K562 (cell line): ENCODE measurements at regions not wholly inside any gene's neighbourhood (a gene's known extent, or its start where the extent isn't known, plus 50 kb on each side); places are given as distances from the start of the nearest gene placed in this dataset.

Source experiments
- ATAC-seq: fragments of 200-7000 bp; cut with Tn5 transposase; 3 replicates; pipeline ENCODE4 v1.9.1; 2020; ENCODE audit warnings: moderate library complexity
- BruUV-seq: library from RNA; stranded (reverse); fragments of 400-500 nt; replicated peaks from 2 replicates; lab custom pipeline; 2021; lab: Mats Ljungman, UMichigan
- CTCF ChIA-PET: fragments of 300-600 bp; formaldehyde crosslinking; extraction: SDS; loops from one replicate; lab custom pipeline; 2021; ENCODE audit warnings: low intra/inter-chr PET ratio; lab: Yijun Ruan, JAX
- POLR2A ChIA-PET: fragments of 300-600, 350-650 bp; sonication (Branson Sonifier 250); formaldehyde crosslinking; extraction: SDS; loops from one replicate; lab custom pipeline; 2021; ENCODE audit warnings: antibody characterized with exemption, inconsistent platforms; lab: Yijun Ruan, JAX
- DNase-seq, 4 experiments: peaks; one replicate each; pipeline versions ENCODE4 v3.0.0 to v3.0.0-alpha.2; 2011 to 2018; ENCODE audit warnings: low spot score in 3 of 4, mixed read lengths in 3 of 4; ENCODE audit errors: extremely low read depth in 1 of 4
- FAIRE-seq: peaks from 2 replicates; lab custom pipeline; 2011; peaks lifted over from hg19 to GRCh38; lab: Jason Lieb, UNC
- H2AFZ ChIP-seq: 2 replicates; pipeline ENCODE4 v1.6.0; 2011; ENCODE audit warnings: low read depth, low read length, control low read depth, inconsistent platforms
- H3K27ac ChIP-seq: fragments of 200-600 bp; 3 replicates; pipeline ENCODE4 v1.8.0; 2011; ENCODE audit warnings: low read depth, mild to moderate bottlenecking, control low read depth, inconsistent platforms, low read length, moderate library complexity, mixed read lengths; ENCODE audit errors: extremely low read depth
- H3K27me3 ChIP-seq, 2 experiments: fragments of 300-600 bp in 1 of 2; 2 replicates in 1 of 2; 3 replicates in 1 of 2; pipeline versions ENCODE4 v1.6.0 to v1.8.0; 2011; ENCODE audit warnings: inconsistent platforms in 2 of 2, low read length in 2 of 2, mild to moderate bottlenecking in 1 of 2, mixed read lengths in 1 of 2, moderate library complexity in 1 of 2; ENCODE audit not compliant: control insufficient read depth in 2 of 2, insufficient read depth in 2 of 2
- H3K36me3 ChIP-seq: fragments of 300-600 bp; 3 replicates; pipeline ENCODE4 v1.8.0; 2011; ENCODE audit warnings: mild to moderate bottlenecking, low read length, inconsistent platforms; ENCODE audit not compliant: control insufficient read depth, insufficient read depth
- H3K4me1 ChIP-seq, 2 experiments: fragments of 200-600 bp in 1 of 2; replicated peaks in 1 of 2; 2 replicates in 1 of 2; 3 replicates in 1 of 2; pipeline versions ENCODE4 v1.5.1 to v1.8.0; 2011; ENCODE audit warnings: inconsistent platforms in 2 of 2, low read length in 2 of 2, mild to moderate bottlenecking in 1 of 2, mixed read lengths in 1 of 2, moderate library complexity in 1 of 2; ENCODE audit not compliant: control insufficient read depth in 2 of 2, insufficient read depth in 2 of 2
- H3K4me2 ChIP-seq: 2 replicates; pipeline ENCODE4 v1.6.1; 2011; ENCODE audit warnings: low read length, control low read depth, inconsistent platforms, mixed read lengths; ENCODE audit not compliant: insufficient read depth
- H3K4me3 ChIP-seq: fragments of 200-600 bp; sonication (generic), shearing (Covaris generic); 2 replicates; pipeline ENCODE4 v1.5.1; 2016; ENCODE audit warnings: control low read depth, inconsistent platforms
- H3K79me2 ChIP-seq: fragments of 200-600 bp; 3 replicates; pipeline ENCODE4 v1.8.0; 2011; ENCODE audit warnings: low read length, inconsistent platforms; ENCODE audit not compliant: control insufficient read depth, insufficient read depth
- H3K9ac ChIP-seq, 2 experiments: 2 replicates each; pipeline versions ENCODE4 v1.6.0 to v1.6.1; 2011; ENCODE audit warnings: low read depth in 2 of 2, low read length in 2 of 2, control low read depth in 1 of 2, inconsistent platforms in 1 of 2, mild to moderate bottlenecking in 1 of 2, mixed read lengths in 1 of 2; ENCODE audit not compliant: insufficient read depth in 1 of 2
- H3K9me1 ChIP-seq: one replicate; pipeline ENCODE4 v1.6.0; 2011; ENCODE audit warnings: inconsistent platforms, mild to moderate bottlenecking, low read length, moderate library complexity; ENCODE audit not compliant: control insufficient read depth, insufficient read depth
- H3K9me3 ChIP-seq: replicated peaks from 2 replicates; pipeline ENCODE4 v1.5.1; 2011; ENCODE audit warnings: low read depth, low read length, inconsistent platforms; ENCODE audit not compliant: control insufficient read depth, insufficient read depth
- H4K20me1 ChIP-seq: replicated peaks from 2 replicates; pipeline ENCODE4 v1.6.1; 2011; ENCODE audit warnings: low read length, inconsistent platforms, mixed read lengths; ENCODE audit not compliant: control insufficient read depth, insufficient read depth
- ARID4B ChIP-seq: sonication (generic); formaldehyde crosslinking; IDR thresholded peaks from 2 replicates; pipeline ENCODE4 v1.8.0; 2022; ENCODE audit warnings: mild to moderate bottlenecking, missing genetic modification reagents
- JUNB ChIP-seq: fragments of 450-650 bp; formaldehyde crosslinking; conservative IDR thresholded peaks from 2 replicates; pipeline ENCODE4 v1.4.0; 2020; ENCODE audit warnings: mild to moderate bottlenecking
- PTRF ChIP-seq: fragments of 450-650 bp; IDR thresholded peaks from 2 replicates; pipeline ENCODE4 v1.6.1; 2016; ENCODE audit warnings: mild to moderate bottlenecking, missing genetic modification characterization, missing compliant biosample characterization
- RBM39 ChIP-seq: fragments of 200-400 bp; formaldehyde crosslinking; optimal IDR thresholded peaks from 2 replicates; pipeline ENCODE3; 2018; ENCODE audit warnings: low read depth, low read length
- SAP30 ChIP-seq: fragments of 200-600 bp; sonication (generic); IDR thresholded peaks from 2 replicates; pipeline ENCODE4 v1.6.1; 2012; ENCODE audit warnings: borderline replicate concordance, low read depth, mild to moderate bottlenecking, moderate library complexity, low read length, control low read depth, inconsistent platforms; ENCODE audit not compliant: insufficient read depth, poor library complexity, severe bottlenecking
- ZNF3 ChIP-seq: fragments of 250-450 bp; sonication (Bioruptor Pico); IDR thresholded peaks from 2 replicates; pipeline ENCODE4 v1.5.0; 2021; ENCODE audit warnings: mild to moderate bottlenecking, moderate library complexity
- WGBS: fragments of 100-300 bp; shearing (Covaris generic); methylation state at CpG from one replicate; pipeline ENCODE4 v1.1.6; 2016; ENCODE audit warnings: low coverage, mixed read lengths; ENCODE audit not compliant: insufficient coverage; ENCODE audit errors: missing lambda C conversion rate; 5-methylcytosine and 5-hydroxymethylcytosine counted together
- in situ Hi-C: fragments of 300-500 bp; cut with MboI; formaldehyde crosslinking; loops from 4 replicates; pipeline ENCODE4 v1.15.0; 2018; ENCODE audit warnings: inconsistent platforms, mixed read lengths
- intact Hi-C: fragments of 100-400 bp; cut with micrococcal nuclease; formaldehyde crosslinking; loops from 2 replicates; pipeline ENCODE4 v1.14.2; 2022
- TF ChIP-seq, protein P1 (sequence below), 2 experiments: fragments of 150-350 bp in 1 of 2; IDR thresholded peaks; 2 replicates each; pipeline ENCODE4 v1.6.1; 2012 to 2016; ENCODE audit warnings: low read depth in 2 of 2, low read length in 2 of 2, mild to moderate bottlenecking in 1 of 2, moderate library complexity in 1 of 2
- TF ChIP-seq, protein P2 (sequence below): fragments of 250-450 bp; sonication (Bioruptor Pico); IDR thresholded peaks from 2 replicates; pipeline ENCODE4 v1.4.0; 2020; ENCODE audit warnings: mild to moderate bottlenecking, moderate library complexity, borderline replicate concordance
- TF ChIP-seq, protein P3 (sequence below): sonication (generic); formaldehyde crosslinking; IDR thresholded peaks from 2 replicates; pipeline ENCODE4 v1.8.0; 2023; ENCODE audit warnings: mild to moderate bottlenecking, missing genetic modification reagents

- H3K4me3 ChIP-seq, result no peak overlapping the region
- FAIRE-seq, result no peak
- no peak overlapping the region for H3K27ac ChIP-seq
- no peak for ATAC-seq
- no peak overlapping the region for H2AFZ ChIP-seq
- ChIA-PET POLR2A (no interaction called here), CTCF (no interaction called here)
- no peaks in the 10 kb centered on the region for H3K4me1 ChIP-seq
- H3K36me3 ChIP-seq, result no peaks in the 10 kb centered on the region
- no TSS peak for BruUV-seq
- no peaks in the 10 kb centered on the region for H4K20me1 ChIP-seq
- no peak for DNase-seq
- no peak overlapping the region for H3K9ac ChIP-seq
- 0% methylated on average over 1 of the region's 1 CpG for WGBS
- no peaks in the 10 kb centered on the region for H3K79me2 ChIP-seq
- intact Hi-C loops (no loop called here), in situ Hi-C loops (no loop called here)
- no peaks in the 10 kb centered on the region for H3K9me3 ChIP-seq
- no peaks in the 10 kb centered on the region for H3K27me3 ChIP-seq
- H3K4me2 ChIP-seq, result no peak overlapping the region
- no peaks in the 10 kb centered on the region for H3K9me1 ChIP-seq
- TF ChIP-seq ZNF3 (no peak), PTRF (no peak), JUNB (CRISPR knock-in tag) (no peak), RBM39 (no peak), ARID4B (CRISPR knock-in tag) (no peak), SAP30 (no peak)
- TF ChIP-seq, protein P1, sequence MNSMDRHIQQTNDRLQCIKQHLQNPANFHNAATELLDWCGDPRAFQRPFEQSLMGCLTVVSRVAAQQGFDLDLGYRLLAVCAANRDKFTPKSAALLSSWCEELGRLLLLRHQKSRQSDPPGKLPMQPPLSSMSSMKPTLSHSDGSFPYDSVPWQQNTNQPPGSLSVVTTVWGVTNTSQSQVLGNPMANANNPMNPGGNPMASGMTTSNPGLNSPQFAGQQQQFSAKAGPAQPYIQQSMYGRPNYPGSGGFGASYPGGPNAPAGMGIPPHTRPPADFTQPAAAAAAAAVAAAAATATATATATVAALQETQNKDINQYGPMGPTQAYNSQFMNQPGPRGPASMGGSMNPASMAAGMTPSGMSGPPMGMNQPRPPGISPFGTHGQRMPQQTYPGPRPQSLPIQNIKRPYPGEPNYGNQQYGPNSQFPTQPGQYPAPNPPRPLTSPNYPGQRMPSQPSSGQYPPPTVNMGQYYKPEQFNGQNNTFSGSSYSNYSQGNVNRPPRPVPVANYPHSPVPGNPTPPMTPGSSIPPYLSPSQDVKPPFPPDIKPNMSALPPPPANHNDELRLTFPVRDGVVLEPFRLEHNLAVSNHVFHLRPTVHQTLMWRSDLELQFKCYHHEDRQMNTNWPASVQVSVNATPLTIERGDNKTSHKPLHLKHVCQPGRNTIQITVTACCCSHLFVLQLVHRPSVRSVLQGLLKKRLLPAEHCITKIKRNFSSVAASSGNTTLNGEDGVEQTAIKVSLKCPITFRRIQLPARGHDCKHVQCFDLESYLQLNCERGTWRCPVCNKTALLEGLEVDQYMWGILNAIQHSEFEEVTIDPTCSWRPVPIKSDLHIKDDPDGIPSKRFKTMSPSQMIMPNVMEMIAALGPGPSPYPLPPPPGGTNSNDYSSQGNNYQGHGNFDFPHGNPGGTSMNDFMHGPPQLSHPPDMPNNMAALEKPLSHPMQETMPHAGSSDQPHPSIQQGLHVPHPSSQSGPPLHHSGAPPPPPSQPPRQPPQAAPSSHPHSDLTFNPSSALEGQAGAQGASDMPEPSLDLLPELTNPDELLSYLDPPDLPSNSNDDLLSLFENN (IDR thresholded peaks at IDR 0.05; ENCODE audit: low read depth in 2 of 2, low read length in 2 of 2), result no peak
- TF ChIP-seq, protein P2, sequence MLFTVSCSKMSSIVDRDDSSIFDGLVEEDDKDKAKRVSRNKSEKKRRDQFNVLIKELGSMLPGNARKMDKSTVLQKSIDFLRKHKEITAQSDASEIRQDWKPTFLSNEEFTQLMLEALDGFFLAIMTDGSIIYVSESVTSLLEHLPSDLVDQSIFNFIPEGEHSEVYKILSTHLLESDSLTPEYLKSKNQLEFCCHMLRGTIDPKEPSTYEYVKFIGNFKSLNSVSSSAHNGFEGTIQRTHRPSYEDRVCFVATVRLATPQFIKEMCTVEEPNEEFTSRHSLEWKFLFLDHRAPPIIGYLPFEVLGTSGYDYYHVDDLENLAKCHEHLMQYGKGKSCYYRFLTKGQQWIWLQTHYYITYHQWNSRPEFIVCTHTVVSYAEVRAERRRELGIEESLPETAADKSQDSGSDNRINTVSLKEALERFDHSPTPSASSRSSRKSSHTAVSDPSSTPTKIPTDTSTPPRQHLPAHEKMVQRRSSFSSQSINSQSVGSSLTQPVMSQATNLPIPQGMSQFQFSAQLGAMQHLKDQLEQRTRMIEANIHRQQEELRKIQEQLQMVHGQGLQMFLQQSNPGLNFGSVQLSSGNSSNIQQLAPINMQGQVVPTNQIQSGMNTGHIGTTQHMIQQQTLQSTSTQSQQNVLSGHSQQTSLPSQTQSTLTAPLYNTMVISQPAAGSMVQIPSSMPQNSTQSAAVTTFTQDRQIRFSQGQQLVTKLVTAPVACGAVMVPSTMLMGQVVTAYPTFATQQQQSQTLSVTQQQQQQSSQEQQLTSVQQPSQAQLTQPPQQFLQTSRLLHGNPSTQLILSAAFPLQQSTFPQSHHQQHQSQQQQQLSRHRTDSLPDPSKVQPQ (CRISPR knock-in tag), result no peak
- TF ChIP-seq, protein P3, sequence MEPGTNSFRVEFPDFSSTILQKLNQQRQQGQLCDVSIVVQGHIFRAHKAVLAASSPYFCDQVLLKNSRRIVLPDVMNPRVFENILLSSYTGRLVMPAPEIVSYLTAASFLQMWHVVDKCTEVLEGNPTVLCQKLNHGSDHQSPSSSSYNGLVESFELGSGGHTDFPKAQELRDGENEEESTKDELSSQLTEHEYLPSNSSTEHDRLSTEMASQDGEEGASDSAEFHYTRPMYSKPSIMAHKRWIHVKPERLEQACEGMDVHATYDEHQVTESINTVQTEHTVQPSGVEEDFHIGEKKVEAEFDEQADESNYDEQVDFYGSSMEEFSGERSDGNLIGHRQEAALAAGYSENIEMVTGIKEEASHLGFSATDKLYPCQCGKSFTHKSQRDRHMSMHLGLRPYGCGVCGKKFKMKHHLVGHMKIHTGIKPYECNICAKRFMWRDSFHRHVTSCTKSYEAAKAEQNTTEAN (CRISPR knock-in tag), result no peak
Observed at GRCh38 chr1:221309723-221310122, 430.5 kb downstream of the HLX start.
